ENCODE measurements at regions not wholly inside any gene's neighbourhood (a gene's known extent, or its start where the extent isn't known, plus 50 kb on each side); places are given as distances from the start of the nearest gene placed in this dataset.

- no peak for TF ChIP-seq CTCF (IDR thresholded peaks at IDR 0.05; ENCODE audit: low read depth, low read length, poor library complexity, severe bottlenecking)
- TF ChIP-seq EZH2phosphoT487 (IDR thresholded peaks at IDR 0.05; ENCODE audit: borderline replicate concordance, low read length), result no peak
These were observed 1052.6 kb upstream of the RBFOX1 start for GRCh38 chr16:6280055-6280454.
